ENCODE measurements at regions not wholly inside any gene's neighbourhood (a gene's known extent, or its start where the extent isn't known, plus 50 kb on each side); places are given as distances from the start of the nearest gene placed in this dataset.

GRCh38 chr6:14274016-14274415, 156.4 kb downstream of the CD83 start (continued):
- TF ChIP-seq E2F4 (CRISPR knock-in tag; IDR thresholded peaks at IDR 0.05; ENCODE audit: borderline replicate concordance, low read depth) (no peak), ZNF425 (CRISPR knock-in tag; conservative IDR thresholded peaks at IDR 0.05) (no peak)

- no peak for TF ChIP-seq USF2 (CRISPR knock-in tag; IDR thresholded peaks at IDR 0.05)
- no peak for TF ChIP-seq TEAD1 (CRISPR knock-in tag; IDR thresholded peaks at IDR 0.05)
- no peak for TF ChIP-seq IRF2 (CRISPR knock-in tag; IDR thresholded peaks at IDR 0.05; ENCODE audit: borderline replicate concordance, low read depth)
- TF ChIP-seq MAX (CRISPR knock-in tag; IDR thresholded peaks at IDR 0.05): no peak
- no peak for TF ChIP-seq ERG (CRISPR knock-in tag; IDR thresholded peaks at IDR 0.05)
- no peak for TF ChIP-seq FOXJ3 (CRISPR knock-in tag; IDR thresholded peaks at IDR 0.05; ENCODE audit: borderline replicate concordance)
- TF ChIP-seq HMGA2 (CRISPR knock-in tag; IDR thresholded peaks at IDR 0.05): no peak
- TF ChIP-seq ZNF263 (CRISPR knock-in tag; IDR thresholded peaks at IDR 0.05; ENCODE audit: low read depth): no peak
- no peak for TF ChIP-seq STAT6 (CRISPR knock-in tag; conservative IDR thresholded peaks at IDR 0.05; ENCODE audit: low read depth)
- no peak for TF ChIP-seq NR1H2 (CRISPR knock-in tag; IDR thresholded peaks at IDR 0.05)
- no peak for TF ChIP-seq CDX4 (CRISPR knock-in tag; IDR thresholded peaks at IDR 0.05; ENCODE audit: borderline replicate concordance)
- TF ChIP-seq SMAD3 (CRISPR knock-in tag; IDR thresholded peaks at IDR 0.05; ENCODE audit: borderline replicate concordance): no peak
- no peak for TF ChIP-seq AR (CRISPR knock-in tag; IDR thresholded peaks at IDR 0.05)
- peaks cover 16% of the 10 kb centered on the region for H3K9me3 Mint-ChIP-seq
These were observed 157.2 kb downstream of the CD83 start for GRCh38 chr6:14274546-14275492.

More at GRCh38 chr6:14274546-14275492, 157.2 kb downstream of the CD83 start:
- DNase-seq (ENCODE audit: low spot score): no peak
- Mint-ChIP-seq H3K27ac (no peak overlapping the region), H3K27me3 (ENCODE audit: low read depth) (peaks cover 62% of the 10 kb centered on the region), H3K36me3 (peaks cover 15% of the 10 kb centered on the region), H3K4me3 (no peak overlapping the region), H3K4me1 (peaks cover 37% of the 10 kb centered on the region)
- ChIA-PET POLR2A (no interaction called here), CTCF (interaction anchor here (0.7 kb wide), 1 partner anchor 10 kb away, joined by 3 read pairs; no protein-coding TSS in a partner anchor)
- ATAC-seq: no peak
